K562 (cell line): ENCODE measurements at regions not wholly inside any gene's neighbourhood (a gene's known extent, or its start where the extent isn't known, plus 50 kb on each side); places are given as distances from the start of the nearest gene placed in this dataset.

Experiments used
- BMI1 ChIP-seq: fragments of 150-350 bp; IDR thresholded peaks from 2 replicates; pipeline ENCODE4 v1.6.1; 2014; ENCODE audit warnings: low read length
- ELF4 ChIP-seq: fragments of 450-650 bp; formaldehyde crosslinking; IDR thresholded peaks from 2 replicates; pipeline ENCODE4 v1.4.0; 2022; ENCODE audit warnings: missing genetic modification characterization
- NCOA6 ChIP-seq: fragments of 450-650 bp; IDR thresholded peaks from 2 replicates; pipeline ENCODE4 v1.6.1; 2017; ENCODE audit warnings: mild to moderate bottlenecking
- PRMT5 ChIP-seq: sonication (generic); formaldehyde crosslinking; IDR thresholded peaks from 2 replicates; pipeline ENCODE4 v1.5.0; 2020; ENCODE audit warnings: missing genetic modification reagents
- ZNF143 ChIP-seq: sonication (generic); formaldehyde crosslinking; IDR thresholded peaks from 2 replicates; pipeline ENCODE4 v1.9.0; 2022; ENCODE audit warnings: mild to moderate bottlenecking, missing genetic modification reagents
- ZNF253 ChIP-seq: fragments of 250-450 bp; sonication (Bioruptor Pico); conservative IDR thresholded peaks from 2 replicates; pipeline ENCODE4 v1.6.1; 2021; ENCODE audit warnings: mild to moderate bottlenecking
- TF ChIP-seq, protein P1 (sequence below): fragments of 200-600 bp; sonication (generic); IDR thresholded peaks from one replicate; pipeline ENCODE4 v1.6.1; 2012; ENCODE audit warnings: mild to moderate bottlenecking, low read depth, low read length, inconsistent platforms
- TF ChIP-seq, protein P2 (sequence below), 2 experiments: fragments of 450-650 bp; IDR thresholded peaks; 2 replicates each; pipeline ENCODE4 v1.6.1; 2016
- TF ChIP-seq, protein P3 (sequence below): fragments of 450-650 bp; IDR thresholded peaks from 2 replicates; pipeline ENCODE4 v1.6.1; 2016; ENCODE audit warnings: low read depth, mild to moderate bottlenecking, moderate library complexity
- TF ChIP-seq, protein P4 (sequence below): fragments of 450-650 bp; formaldehyde crosslinking; IDR thresholded peaks from 2 replicates; pipeline ENCODE4 v1.4.0; 2022; ENCODE audit warnings: missing genetic modification characterization
- TF ChIP-seq, protein P5 (sequence below): fragments of 250-450 bp; sonication (Bioruptor Pico); IDR thresholded peaks from 2 replicates; pipeline ENCODE4 v1.4.0; 2020; ENCODE audit warnings: mild to moderate bottlenecking, moderate library complexity, borderline replicate concordance

DNA sequence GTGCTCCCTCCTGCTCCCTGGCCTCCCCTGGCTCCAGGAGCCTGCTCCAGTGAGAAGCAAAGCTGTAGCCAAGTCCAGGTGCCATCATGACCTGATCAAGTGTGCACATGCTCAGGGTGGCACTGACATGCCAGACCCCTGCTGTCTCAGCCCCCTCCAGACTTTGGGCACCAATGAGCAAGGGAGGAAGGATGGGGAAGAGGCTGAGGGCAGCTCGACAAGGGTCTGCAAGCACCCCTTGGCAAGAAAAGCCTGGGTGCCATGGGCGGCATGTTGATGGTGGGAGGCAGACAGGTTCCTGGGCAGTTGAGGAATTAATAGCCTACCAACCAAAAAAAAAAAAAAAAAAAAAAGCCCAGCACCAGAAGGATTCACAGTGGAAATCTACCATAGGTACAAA, 942.6 kb upstream of the PRMT6 start (continued):
- TF ChIP-seq, protein P1, sequence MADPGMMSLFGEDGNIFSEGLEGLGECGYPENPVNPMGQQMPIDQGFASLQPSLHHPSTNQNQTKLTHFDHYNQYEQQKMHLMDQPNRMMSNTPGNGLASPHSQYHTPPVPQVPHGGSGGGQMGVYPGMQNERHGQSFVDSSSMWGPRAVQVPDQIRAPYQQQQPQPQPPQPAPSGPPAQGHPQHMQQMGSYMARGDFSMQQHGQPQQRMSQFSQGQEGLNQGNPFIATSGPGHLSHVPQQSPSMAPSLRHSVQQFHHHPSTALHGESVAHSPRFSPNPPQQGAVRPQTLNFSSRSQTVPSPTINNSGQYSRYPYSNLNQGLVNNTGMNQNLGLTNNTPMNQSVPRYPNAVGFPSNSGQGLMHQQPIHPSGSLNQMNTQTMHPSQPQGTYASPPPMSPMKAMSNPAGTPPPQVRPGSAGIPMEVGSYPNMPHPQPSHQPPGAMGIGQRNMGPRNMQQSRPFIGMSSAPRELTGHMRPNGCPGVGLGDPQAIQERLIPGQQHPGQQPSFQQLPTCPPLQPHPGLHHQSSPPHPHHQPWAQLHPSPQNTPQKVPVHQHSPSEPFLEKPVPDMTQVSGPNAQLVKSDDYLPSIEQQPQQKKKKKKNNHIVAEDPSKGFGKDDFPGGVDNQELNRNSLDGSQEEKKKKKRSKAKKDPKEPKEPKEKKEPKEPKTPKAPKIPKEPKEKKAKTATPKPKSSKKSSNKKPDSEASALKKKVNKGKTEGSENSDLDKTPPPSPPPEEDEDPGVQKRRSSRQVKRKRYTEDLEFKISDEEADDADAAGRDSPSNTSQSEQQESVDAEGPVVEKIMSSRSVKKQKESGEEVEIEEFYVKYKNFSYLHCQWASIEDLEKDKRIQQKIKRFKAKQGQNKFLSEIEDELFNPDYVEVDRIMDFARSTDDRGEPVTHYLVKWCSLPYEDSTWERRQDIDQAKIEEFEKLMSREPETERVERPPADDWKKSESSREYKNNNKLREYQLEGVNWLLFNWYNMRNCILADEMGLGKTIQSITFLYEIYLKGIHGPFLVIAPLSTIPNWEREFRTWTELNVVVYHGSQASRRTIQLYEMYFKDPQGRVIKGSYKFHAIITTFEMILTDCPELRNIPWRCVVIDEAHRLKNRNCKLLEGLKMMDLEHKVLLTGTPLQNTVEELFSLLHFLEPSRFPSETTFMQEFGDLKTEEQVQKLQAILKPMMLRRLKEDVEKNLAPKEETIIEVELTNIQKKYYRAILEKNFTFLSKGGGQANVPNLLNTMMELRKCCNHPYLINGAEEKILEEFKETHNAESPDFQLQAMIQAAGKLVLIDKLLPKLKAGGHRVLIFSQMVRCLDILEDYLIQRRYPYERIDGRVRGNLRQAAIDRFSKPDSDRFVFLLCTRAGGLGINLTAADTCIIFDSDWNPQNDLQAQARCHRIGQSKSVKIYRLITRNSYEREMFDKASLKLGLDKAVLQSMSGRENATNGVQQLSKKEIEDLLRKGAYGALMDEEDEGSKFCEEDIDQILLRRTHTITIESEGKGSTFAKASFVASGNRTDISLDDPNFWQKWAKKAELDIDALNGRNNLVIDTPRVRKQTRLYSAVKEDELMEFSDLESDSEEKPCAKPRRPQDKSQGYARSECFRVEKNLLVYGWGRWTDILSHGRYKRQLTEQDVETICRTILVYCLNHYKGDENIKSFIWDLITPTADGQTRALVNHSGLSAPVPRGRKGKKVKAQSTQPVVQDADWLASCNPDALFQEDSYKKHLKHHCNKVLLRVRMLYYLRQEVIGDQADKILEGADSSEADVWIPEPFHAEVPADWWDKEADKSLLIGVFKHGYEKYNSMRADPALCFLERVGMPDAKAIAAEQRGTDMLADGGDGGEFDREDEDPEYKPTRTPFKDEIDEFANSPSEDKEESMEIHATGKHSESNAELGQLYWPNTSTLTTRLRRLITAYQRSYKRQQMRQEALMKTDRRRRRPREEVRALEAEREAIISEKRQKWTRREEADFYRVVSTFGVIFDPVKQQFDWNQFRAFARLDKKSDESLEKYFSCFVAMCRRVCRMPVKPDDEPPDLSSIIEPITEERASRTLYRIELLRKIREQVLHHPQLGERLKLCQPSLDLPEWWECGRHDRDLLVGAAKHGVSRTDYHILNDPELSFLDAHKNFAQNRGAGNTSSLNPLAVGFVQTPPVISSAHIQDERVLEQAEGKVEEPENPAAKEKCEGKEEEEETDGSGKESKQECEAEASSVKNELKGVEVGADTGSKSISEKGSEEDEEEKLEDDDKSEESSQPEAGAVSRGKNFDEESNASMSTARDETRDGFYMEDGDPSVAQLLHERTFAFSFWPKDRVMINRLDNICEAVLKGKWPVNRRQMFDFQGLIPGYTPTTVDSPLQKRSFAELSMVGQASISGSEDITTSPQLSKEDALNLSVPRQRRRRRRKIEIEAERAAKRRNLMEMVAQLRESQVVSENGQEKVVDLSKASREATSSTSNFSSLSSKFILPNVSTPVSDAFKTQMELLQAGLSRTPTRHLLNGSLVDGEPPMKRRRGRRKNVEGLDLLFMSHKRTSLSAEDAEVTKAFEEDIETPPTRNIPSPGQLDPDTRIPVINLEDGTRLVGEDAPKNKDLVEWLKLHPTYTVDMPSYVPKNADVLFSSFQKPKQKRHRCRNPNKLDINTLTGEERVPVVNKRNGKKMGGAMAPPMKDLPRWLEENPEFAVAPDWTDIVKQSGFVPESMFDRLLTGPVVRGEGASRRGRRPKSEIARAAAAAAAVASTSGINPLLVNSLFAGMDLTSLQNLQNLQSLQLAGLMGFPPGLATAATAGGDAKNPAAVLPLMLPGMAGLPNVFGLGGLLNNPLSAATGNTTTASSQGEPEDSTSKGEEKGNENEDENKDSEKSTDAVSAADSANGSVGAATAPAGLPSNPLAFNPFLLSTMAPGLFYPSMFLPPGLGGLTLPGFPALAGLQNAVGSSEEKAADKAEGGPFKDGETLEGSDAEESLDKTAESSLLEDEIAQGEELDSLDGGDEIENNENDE = no peak
- TF ChIP-seq BMI1 = no peak
- TF ChIP-seq PRMT5 = no peak
- no peak for TF ChIP-seq NCOA6
- TF ChIP-seq ELF4 (CRISPR knock-in tag) = no peak
- no peak for TF ChIP-seq ZNF143 (CRISPR knock-in tag)
- TF ChIP-seq, protein P2, sequence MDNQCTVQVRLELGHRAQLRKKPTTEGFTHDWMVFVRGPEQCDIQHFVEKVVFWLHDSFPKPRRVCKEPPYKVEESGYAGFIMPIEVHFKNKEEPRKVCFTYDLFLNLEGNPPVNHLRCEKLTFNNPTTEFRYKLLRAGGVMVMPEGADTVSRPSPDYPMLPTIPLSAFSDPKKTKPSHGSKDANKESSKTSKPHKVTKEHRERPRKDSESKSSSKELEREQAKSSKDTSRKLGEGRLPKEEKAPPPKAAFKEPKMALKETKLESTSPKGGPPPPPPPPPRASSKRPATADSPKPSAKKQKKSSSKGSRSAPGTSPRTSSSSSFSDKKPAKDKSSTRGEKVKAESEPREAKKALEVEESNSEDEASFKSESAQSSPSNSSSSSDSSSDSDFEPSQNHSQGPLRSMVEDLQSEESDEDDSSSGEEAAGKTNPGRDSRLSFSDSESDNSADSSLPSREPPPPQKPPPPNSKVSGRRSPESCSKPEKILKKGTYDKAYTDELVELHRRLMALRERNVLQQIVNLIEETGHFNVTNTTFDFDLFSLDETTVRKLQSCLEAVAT (IDR thresholded peaks at IDR 0.05) = no peak
- TF ChIP-seq, protein P3, sequence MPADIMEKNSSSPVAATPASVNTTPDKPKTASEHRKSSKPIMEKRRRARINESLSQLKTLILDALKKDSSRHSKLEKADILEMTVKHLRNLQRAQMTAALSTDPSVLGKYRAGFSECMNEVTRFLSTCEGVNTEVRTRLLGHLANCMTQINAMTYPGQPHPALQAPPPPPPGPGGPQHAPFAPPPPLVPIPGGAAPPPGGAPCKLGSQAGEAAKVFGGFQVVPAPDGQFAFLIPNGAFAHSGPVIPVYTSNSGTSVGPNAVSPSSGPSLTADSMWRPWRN = no peak
- TF ChIP-seq, protein P4, sequence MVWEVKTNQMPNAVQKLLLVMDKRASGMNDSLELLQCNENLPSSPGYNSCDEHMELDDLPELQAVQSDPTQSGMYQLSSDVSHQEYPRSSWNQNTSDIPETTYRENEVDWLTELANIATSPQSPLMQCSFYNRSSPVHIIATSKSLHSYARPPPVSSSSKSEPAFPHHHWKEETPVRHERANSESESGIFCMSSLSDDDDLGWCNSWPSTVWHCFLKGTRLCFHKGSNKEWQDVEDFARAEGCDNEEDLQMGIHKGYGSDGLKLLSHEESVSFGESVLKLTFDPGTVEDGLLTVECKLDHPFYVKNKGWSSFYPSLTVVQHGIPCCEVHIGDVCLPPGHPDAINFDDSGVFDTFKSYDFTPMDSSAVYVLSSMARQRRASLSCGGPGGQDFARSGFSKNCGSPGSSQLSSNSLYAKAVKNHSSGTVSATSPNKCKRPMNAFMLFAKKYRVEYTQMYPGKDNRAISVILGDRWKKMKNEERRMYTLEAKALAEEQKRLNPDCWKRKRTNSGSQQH (CRISPR knock-in tag) = no peak
- TF ChIP-seq ZNF253 = no peak
- TF ChIP-seq, protein P5, sequence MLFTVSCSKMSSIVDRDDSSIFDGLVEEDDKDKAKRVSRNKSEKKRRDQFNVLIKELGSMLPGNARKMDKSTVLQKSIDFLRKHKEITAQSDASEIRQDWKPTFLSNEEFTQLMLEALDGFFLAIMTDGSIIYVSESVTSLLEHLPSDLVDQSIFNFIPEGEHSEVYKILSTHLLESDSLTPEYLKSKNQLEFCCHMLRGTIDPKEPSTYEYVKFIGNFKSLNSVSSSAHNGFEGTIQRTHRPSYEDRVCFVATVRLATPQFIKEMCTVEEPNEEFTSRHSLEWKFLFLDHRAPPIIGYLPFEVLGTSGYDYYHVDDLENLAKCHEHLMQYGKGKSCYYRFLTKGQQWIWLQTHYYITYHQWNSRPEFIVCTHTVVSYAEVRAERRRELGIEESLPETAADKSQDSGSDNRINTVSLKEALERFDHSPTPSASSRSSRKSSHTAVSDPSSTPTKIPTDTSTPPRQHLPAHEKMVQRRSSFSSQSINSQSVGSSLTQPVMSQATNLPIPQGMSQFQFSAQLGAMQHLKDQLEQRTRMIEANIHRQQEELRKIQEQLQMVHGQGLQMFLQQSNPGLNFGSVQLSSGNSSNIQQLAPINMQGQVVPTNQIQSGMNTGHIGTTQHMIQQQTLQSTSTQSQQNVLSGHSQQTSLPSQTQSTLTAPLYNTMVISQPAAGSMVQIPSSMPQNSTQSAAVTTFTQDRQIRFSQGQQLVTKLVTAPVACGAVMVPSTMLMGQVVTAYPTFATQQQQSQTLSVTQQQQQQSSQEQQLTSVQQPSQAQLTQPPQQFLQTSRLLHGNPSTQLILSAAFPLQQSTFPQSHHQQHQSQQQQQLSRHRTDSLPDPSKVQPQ (CRISPR knock-in tag) = no peak
